Mucosa of descending colon (tissue), 3 donors: ENCODE measurements at regions not wholly inside any gene's neighbourhood (a gene's known extent, or its start where the extent isn't known, plus 50 kb on each side); places are given as distances from the start of the nearest gene placed in this dataset.

Source experiments
- ATAC-seq: fragments of 200-7000 bp; cut with Tn5 transposase; one replicate; pipeline ENCODE4 v1.9.1; 2020; ENCODE audit warnings: mild to moderate bottlenecking, moderate library complexity
- DNase-seq, 3 donors: peaks; one replicate each; pipeline ENCODE4 v3.0.0-alpha.2; 2020
- H3K36me3 ChIP-seq: fragments of 200-600 bp; one replicate; pipeline ENCODE4 v1.8.0; 2021; ENCODE audit warnings: low read depth, mild to moderate bottlenecking
- H3K4me1 ChIP-seq: fragments of 200-600 bp; one replicate; pipeline ENCODE4 v1.8.0; 2021; ENCODE audit warnings: low read depth, mild to moderate bottlenecking
- H3K4me3 ChIP-seq: fragments of 200-600 bp; one replicate; pipeline ENCODE4 v1.8.0; 2021; ENCODE audit warnings: mild to moderate bottlenecking
- H3K9me3 ChIP-seq: fragments of 200-600 bp; one replicate; pipeline ENCODE4 v1.8.0; 2021; ENCODE audit warnings: mild to moderate bottlenecking
- intact Hi-C, 2 donors: fragments of 100-400 bp; cut with DNase I in 1 of 2; cut with micrococcal nuclease in 1 of 2; formaldehyde crosslinking; loops; one replicate each; pipeline versions ENCODE4 v1.11.0 to v1.11.1; 2022; cut with DNase I, micrococcal nuclease
- TF ChIP-seq, protein P1 (sequence below): fragments of 200-600 bp; IDR thresholded peaks from one replicate; pipeline ENCODE4 v1.8.0; 2022; ENCODE audit warnings: antibody characterized with exemption, mild to moderate bottlenecking
- donor health status: DM: no; HTN: no; CAD: no; lungs with moderate emphysema.
- donor health status: DM: no; HTN: no; CAD: no.
- donor health status: DM: no; HTN: yes; CAD: no.

GRCh38 chr2:56117764-56118163 lies 66.0 kb upstream of the CCDC85A start:
- Histone ChIP-seq H3K9me3 (no peaks in the 10 kb centered on the region), H3K36me3 (no peaks in the 10 kb centered on the region), H3K4me1 (no peaks in the 10 kb centered on the region), H3K4me3 (no peak overlapping the region)
- no peak for DNase-seq
- TF ChIP-seq, protein P1, sequence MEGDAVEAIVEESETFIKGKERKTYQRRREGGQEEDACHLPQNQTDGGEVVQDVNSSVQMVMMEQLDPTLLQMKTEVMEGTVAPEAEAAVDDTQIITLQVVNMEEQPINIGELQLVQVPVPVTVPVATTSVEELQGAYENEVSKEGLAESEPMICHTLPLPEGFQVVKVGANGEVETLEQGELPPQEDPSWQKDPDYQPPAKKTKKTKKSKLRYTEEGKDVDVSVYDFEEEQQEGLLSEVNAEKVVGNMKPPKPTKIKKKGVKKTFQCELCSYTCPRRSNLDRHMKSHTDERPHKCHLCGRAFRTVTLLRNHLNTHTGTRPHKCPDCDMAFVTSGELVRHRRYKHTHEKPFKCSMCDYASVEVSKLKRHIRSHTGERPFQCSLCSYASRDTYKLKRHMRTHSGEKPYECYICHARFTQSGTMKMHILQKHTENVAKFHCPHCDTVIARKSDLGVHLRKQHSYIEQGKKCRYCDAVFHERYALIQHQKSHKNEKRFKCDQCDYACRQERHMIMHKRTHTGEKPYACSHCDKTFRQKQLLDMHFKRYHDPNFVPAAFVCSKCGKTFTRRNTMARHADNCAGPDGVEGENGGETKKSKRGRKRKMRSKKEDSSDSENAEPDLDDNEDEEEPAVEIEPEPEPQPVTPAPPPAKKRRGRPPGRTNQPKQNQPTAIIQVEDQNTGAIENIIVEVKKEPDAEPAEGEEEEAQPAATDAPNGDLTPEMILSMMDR = no peak
- intact Hi-C loops = no loop called here
- no peak for ATAC-seq

- no peaks in the 10 kb centered on the region for H3K9me3 ChIP-seq
- no peak overlapping the region for H3K4me3 ChIP-seq
- DNase-seq (no peak), ATAC-seq (no peak)
- intact Hi-C loops = no loop called here
- TF ChIP-seq, protein P1 = no peak
- no peaks in the 10 kb centered on the region for H3K4me1 ChIP-seq
- no peaks in the 10 kb centered on the region for H3K36me3 ChIP-seq
Measured at GRCh38 chr2:56118474-56118873, 65.3 kb upstream of the CCDC85A start.

GRCh38 chr2:56121995-56122394 lies 61.8 kb upstream of the CCDC85A start:
- Histone ChIP-seq H3K9me3 (no peaks in the 10 kb centered on the region), H3K36me3 (no peaks in the 10 kb centered on the region), H3K4me1 (no peaks in the 10 kb centered on the region), H3K4me3 (no peak overlapping the region)
- ATAC-seq (no peak), DNase-seq (no peak)
- TF ChIP-seq, protein P1 = no peak
- intact Hi-C loops = no loop called here

- intact Hi-C loops = no loop called here
- DNase-seq (no peak), ATAC-seq (no peak)
- Histone ChIP-seq H3K4me1 (no peaks in the 10 kb centered on the region), H3K36me3 (no peaks in the 10 kb centered on the region), H3K9me3 (no peaks in the 10 kb centered on the region), H3K4me3 (no peak overlapping the region)
- TF ChIP-seq, protein P1 = no peak
Measured at GRCh38 chr2:56123538-56123937, 60.3 kb upstream of the CCDC85A start.

- DNase-seq = no peak
- TF ChIP-seq, protein P1 = no peak
- intact Hi-C loops = no loop called here
- no peaks in the 10 kb centered on the region for H3K36me3 ChIP-seq
- no peak for ATAC-seq
- H3K4me3 ChIP-seq = no peak overlapping the region
- H3K4me1 ChIP-seq = no peaks in the 10 kb centered on the region
- H3K9me3 ChIP-seq = no peaks in the 10 kb centered on the region
Measured at GRCh38 chr2:56127010-56127409, 56.8 kb upstream of the CCDC85A start.

DNA sequence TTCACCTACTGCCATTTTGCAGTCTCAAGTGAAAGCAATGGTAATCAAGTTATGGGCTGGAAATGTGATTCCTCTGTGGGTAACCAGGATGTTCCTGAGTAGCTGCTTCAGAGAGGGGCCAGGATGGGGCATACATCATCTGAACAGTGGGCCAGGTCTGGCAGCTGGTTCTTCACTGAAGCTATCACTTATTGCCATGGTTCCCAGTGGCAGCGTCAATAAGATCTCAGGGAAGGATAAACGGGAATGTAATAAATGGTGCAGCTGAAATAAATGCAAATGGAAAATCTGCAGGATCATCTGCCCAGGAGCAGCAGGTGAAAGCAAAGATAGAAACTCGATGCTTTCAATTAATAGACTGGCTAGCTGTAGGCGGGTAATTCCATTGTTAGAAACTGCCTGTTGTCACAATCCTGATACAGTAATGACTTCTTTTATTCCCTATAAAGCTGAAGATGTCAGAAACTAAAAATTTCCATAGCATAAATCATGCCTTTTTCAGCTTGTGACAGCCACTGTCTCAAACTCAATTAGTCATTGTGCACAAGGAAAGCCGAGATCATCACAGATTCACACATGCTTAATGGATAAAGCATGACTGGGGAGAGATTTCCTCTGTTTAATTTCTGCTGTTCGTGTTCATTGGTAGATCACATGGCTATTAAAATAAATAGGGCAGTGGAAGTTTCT lies 56.2 kb upstream of the CCDC85A start:
- intact Hi-C loops = no loop called here
- H3K36me3 ChIP-seq = no peaks in the 10 kb centered on the region
- DNase-seq (no peak), ATAC-seq (no peak)
- no peaks in the 10 kb centered on the region for H3K9me3 ChIP-seq
- TF ChIP-seq, protein P1 = no peak
- H3K4me3 ChIP-seq = no peak overlapping the region
- H3K4me1 ChIP-seq = no peaks in the 10 kb centered on the region
